SK-N-SH treated with all-trans-retinoic acid at 6 μM for 48 hours (cell line): ENCODE measurements at regions not wholly inside any gene's neighbourhood (a gene's known extent, or its start where the extent isn't known, plus 50 kb on each side); places are given as distances from the start of the nearest gene placed in this dataset.

Experiments
- ATAC-seq: fragments of 200-7000 bp; cut with Tn5 transposase; 3 replicates; pipeline ENCODE4 v1.9.1; 2020; ENCODE audit warnings: mild to moderate bottlenecking, moderate library complexity
- ARNTL ChIP-seq: fragments of 450-650 bp; formaldehyde crosslinking; IDR thresholded peaks from 2 replicates; pipeline ENCODE4 v1.5.0; 2020; ENCODE audit warnings: low read depth, mild to moderate bottlenecking, moderate library complexity, borderline replicate concordance
- BACH2 ChIP-seq: fragments of 250-450 bp; sonication (Bioruptor Pico); IDR thresholded peaks from 2 replicates; pipeline ENCODE4 v1.9.0; 2021; ENCODE audit warnings: mild to moderate bottlenecking, borderline replicate concordance
- CSDC2 ChIP-seq: fragments of 250-450 bp; sonication (Bioruptor Pico); IDR thresholded peaks from 2 replicates; pipeline ENCODE4 v1.5.0; 2020; ENCODE audit warnings: mild to moderate bottlenecking, moderate library complexity
- CSRNP3 ChIP-seq: fragments of 250-450 bp; sonication (Bioruptor Pico); IDR thresholded peaks from 2 replicates; pipeline ENCODE4 v1.5.1; 2021; ENCODE audit warnings: mild to moderate bottlenecking, moderate library complexity
- GLIS3 ChIP-seq: fragments of 250-450 bp; sonication (Bioruptor Pico); IDR thresholded peaks from 2 replicates; pipeline ENCODE4 v1.5.0; 2020; ENCODE audit warnings: mild to moderate bottlenecking, moderate library complexity
- ISL1 ChIP-seq: fragments of 250-450 bp; sonication (Bioruptor Pico); IDR thresholded peaks from 2 replicates; pipeline ENCODE4 v2.1.2; 2022; ENCODE audit warnings: mild to moderate bottlenecking, moderate library complexity
- OSR1 ChIP-seq: fragments of 250-450 bp; sonication (Bioruptor Pico); IDR thresholded peaks from 2 replicates; pipeline ENCODE4 v1.8.0; 2022; ENCODE audit warnings: moderate library complexity, mild to moderate bottlenecking, inconsistent platforms
- PATZ1 ChIP-seq: fragments of 250-450 bp; sonication (Bioruptor Pico); IDR thresholded peaks from 2 replicates; pipeline ENCODE4 v1.8.0; 2020; ENCODE audit warnings: mild to moderate bottlenecking, moderate library complexity, borderline replicate concordance
- PPARA ChIP-seq: fragments of 250-450 bp; sonication (Bioruptor Pico); IDR thresholded peaks from 2 replicates; pipeline ENCODE4 v1.5.0; 2020; ENCODE audit warnings: mild to moderate bottlenecking, borderline replicate concordance
- RARB ChIP-seq: fragments of 250-450 bp; sonication (Bioruptor Pico); IDR thresholded peaks from 2 replicates; pipeline ENCODE4 v1.8.0; 2021; ENCODE audit warnings: mild to moderate bottlenecking, moderate library complexity
- SNAI2 ChIP-seq: fragments of 250-450 bp; sonication (Bioruptor Pico); IDR thresholded peaks from 2 replicates; pipeline ENCODE4 v1.5.0; 2020; ENCODE audit warnings: mild to moderate bottlenecking, moderate library complexity
- TCF4 ChIP-seq: fragments of 250-450 bp; sonication (Bioruptor Pico); IDR thresholded peaks from 2 replicates; pipeline ENCODE4 v1.8.0; 2021; ENCODE audit warnings: mild to moderate bottlenecking, moderate library complexity, borderline replicate concordance
- TOX ChIP-seq: fragments of 250-450 bp; sonication (Bioruptor Pico); IDR thresholded peaks from 2 replicates; pipeline ENCODE4 v1.8.0; 2021; ENCODE audit warnings: mild to moderate bottlenecking, moderate library complexity, borderline replicate concordance
- TSHZ2 ChIP-seq: fragments of 250-450 bp; sonication (Bioruptor Pico); IDR thresholded peaks from 2 replicates; pipeline ENCODE4 v1.5.0; 2020; ENCODE audit warnings: mild to moderate bottlenecking, moderate library complexity
- ZC3H10 ChIP-seq: fragments of 250-450 bp; sonication (Bioruptor Pico); IDR thresholded peaks from 2 replicates; pipeline ENCODE4 v1.5.1; 2021; ENCODE audit warnings: mild to moderate bottlenecking, moderate library complexity
- ZFP3 ChIP-seq: fragments of 250-450 bp; sonication (Bioruptor Pico); IDR thresholded peaks from 2 replicates; pipeline ENCODE4 v1.5.0; 2020; ENCODE audit warnings: mild to moderate bottlenecking, moderate library complexity
- ZFP30 ChIP-seq: fragments of 450-650 bp; formaldehyde crosslinking; IDR thresholded peaks from 2 replicates; pipeline ENCODE4 v1.5.0; 2022; ENCODE audit warnings: mild to moderate bottlenecking, moderate library complexity
- ZNF70 ChIP-seq: fragments of 450-650 bp; formaldehyde crosslinking; IDR thresholded peaks from 2 replicates; pipeline ENCODE4 v1.5.0; 2020; ENCODE audit warnings: mild to moderate bottlenecking, moderate library complexity
- ZNF8 ChIP-seq: fragments of 450-650 bp; formaldehyde crosslinking; IDR thresholded peaks from 2 replicates; pipeline ENCODE4 v1.5.0; 2020; ENCODE audit warnings: mild to moderate bottlenecking, moderate library complexity
- TF ChIP-seq, protein P1 (sequence below): fragments of 250-450 bp; sonication (Bioruptor Pico); IDR thresholded peaks from 2 replicates; pipeline ENCODE4 v1.5.1; 2020; ENCODE audit warnings: low read depth, mild to moderate bottlenecking, moderate library complexity
- TF ChIP-seq, protein P2 (sequence below): fragments of 250-450 bp; sonication (Bioruptor Pico); IDR thresholded peaks from 2 replicates; pipeline ENCODE4 v1.8.0; 2021; ENCODE audit warnings: low read depth, mild to moderate bottlenecking, moderate library complexity, borderline replicate concordance

- TF ChIP-seq CSRNP3, result no peak
- TF ChIP-seq, protein P1, sequence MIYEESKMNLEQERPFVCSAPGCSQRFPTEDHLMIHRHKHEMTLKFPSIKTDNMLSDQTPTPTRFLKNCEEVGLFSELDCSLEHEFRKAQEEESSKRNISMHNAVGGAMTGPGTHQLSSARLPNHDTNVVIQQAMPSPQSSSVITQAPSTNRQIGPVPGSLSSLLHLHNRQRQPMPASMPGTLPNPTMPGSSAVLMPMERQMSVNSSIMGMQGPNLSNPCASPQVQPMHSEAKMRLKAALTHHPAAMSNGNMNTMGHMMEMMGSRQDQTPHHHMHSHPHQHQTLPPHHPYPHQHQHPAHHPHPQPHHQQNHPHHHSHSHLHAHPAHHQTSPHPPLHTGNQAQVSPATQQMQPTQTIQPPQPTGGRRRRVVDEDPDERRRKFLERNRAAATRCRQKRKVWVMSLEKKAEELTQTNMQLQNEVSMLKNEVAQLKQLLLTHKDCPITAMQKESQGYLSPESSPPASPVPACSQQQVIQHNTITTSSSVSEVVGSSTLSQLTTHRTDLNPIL (CRISPR knock-in tag), result no peak
- no peak for TF ChIP-seq ISL1 (CRISPR knock-in tag)
Observed at GRCh38 chr3:193049935-193050334, 132.3 kb upstream of the MB21D2 start (continued).

DNA sequence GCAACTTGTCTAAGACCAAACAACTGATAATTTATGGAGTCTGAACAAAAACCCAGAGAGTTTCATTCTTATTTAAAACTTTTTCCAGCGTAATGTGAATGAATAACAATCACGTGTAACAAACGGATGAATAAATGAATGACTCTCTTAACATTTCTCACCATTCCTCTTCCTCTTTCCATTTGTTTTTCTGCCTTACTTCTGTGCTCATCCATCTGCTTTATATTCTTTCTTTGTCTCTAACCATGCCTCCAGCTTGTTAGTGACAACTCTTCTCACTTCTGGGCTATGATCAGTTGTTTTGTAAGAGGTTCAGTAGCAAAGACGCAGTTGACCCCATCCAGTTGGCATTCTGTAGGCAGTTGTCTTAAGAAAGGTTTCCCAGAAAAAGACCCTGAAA, 133.7 kb upstream of the MB21D2 start:
- no peak for ATAC-seq
- no peak for TF ChIP-seq ZNF70
- TF ChIP-seq RARB (CRISPR knock-in tag), result no peak
- no peak for TF ChIP-seq PATZ1

DNA sequence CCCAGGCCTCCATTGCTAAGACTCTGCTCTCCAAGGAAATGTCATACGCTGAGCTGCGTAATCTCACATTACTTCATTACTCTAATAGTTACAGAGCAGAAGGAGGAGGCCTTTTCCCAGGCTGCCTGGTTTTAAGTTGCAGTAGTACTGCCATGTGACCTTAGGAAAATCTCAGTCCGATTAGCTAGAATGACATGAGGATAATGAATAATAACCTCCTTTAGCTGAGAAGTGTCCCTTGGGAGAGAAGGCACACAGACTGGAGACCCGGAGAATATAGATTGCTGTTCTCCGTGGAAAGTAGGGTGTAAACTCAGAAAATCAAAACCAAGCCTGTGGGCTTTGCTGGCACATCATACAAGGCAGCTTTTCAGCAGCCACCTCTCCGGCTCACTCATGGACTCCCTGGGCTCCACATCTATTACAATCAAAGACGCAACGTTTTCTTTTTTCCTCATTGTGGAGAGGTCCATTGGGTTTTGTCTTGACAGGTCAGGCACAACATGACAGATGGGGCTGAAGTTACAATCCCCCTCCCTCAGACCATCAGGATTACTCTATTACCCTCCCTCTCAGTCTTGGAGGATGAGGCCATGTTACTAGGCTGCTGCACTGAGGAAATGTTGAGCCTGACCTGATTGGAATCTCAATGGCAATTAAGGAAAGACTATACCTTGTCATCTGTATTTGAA, 134.8 kb upstream of the MB21D2 start:
- no peak for ATAC-seq
- TF ChIP-seq ZNF70, result no peak
- no peak for TF ChIP-seq OSR1 (CRISPR knock-in tag)
- TF ChIP-seq CSRNP3, result no peak
- no peak for TF ChIP-seq BACH2
- TF ChIP-seq, protein P2, sequence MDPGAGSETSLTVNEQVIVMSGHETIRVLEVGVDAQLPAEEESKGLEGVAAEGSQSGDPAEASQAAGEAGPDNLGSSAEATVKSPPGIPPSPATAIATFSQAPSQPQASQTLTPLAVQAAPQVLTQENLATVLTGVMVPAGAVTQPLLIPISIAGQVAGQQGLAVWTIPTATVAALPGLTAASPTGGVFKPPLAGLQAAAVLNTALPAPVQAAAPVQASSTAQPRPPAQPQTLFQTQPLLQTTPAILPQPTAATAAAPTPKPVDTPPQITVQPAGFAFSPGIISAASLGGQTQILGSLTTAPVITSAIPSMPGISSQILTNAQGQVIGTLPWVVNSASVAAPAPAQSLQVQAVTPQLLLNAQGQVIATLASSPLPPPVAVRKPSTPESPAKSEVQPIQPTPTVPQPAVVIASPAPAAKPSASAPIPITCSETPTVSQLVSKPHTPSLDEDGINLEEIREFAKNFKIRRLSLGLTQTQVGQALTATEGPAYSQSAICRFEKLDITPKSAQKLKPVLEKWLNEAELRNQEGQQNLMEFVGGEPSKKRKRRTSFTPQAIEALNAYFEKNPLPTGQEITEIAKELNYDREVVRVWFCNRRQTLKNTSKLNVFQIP, result no peak
- TF ChIP-seq SNAI2 (CRISPR knock-in tag), result no peak
- no peak for TF ChIP-seq TSHZ2
- TF ChIP-seq ZFP3 (CRISPR knock-in tag), result no peak
- no peak for TF ChIP-seq CSDC2 (CRISPR knock-in tag)
- TF ChIP-seq TCF4 (CRISPR knock-in tag), result no peak
- TF ChIP-seq ZC3H10 (CRISPR knock-in tag), result no peak
- TF ChIP-seq ZFP30 (CRISPR knock-in tag), result no peak
- no peak for TF ChIP-seq TOX

- ATAC-seq, result no peak
- TF ChIP-seq, protein P1 (CRISPR knock-in tag), result no peak
- TF ChIP-seq PPARA (no peak), PATZ1 (no peak), ISL1 (CRISPR knock-in tag) (no peak), OSR1 (CRISPR knock-in tag) (no peak), ZNF8 (CRISPR knock-in tag) (no peak), GLIS3 (CRISPR knock-in tag) (no peak), ARNTL (CRISPR knock-in tag) (no peak), CSDC2 (CRISPR knock-in tag) (no peak)
- TF ChIP-seq, protein P2, result no peak
Observed at GRCh38 chr3:193053046-193053435, 135.4 kb upstream of the MB21D2 start.
